H9 (cell line): ENCODE measurements at regions not wholly inside any gene's neighbourhood (a gene's known extent, or its start where the extent isn't known, plus 50 kb on each side); places are given as distances from the start of the nearest gene placed in this dataset.

ENCODE experiments used
- DNase-seq: peaks from one replicate; pipeline ENCODE4 v3.0.0-alpha.2; 2017
- H2AFZ ChIP-seq: one replicate; pipeline ENCODE4 v1.6.1; 2013; ENCODE audit warnings: mild to moderate bottlenecking, low read length, control low read depth, moderate library complexity
- H2AK5ac ChIP-seq: 2 replicates; pipeline ENCODE4 v1.6.1; 2013; ENCODE audit warnings: low read length, control low read depth, mixed read lengths; ENCODE audit not compliant: insufficient read length
- H2BK120ac ChIP-seq: one replicate; pipeline ENCODE4 v1.6.1; 2013; ENCODE audit warnings: low read depth, mild to moderate bottlenecking, low read length, control low read depth, inconsistent platforms; ENCODE audit not compliant: poor library complexity, severe bottlenecking
- H2BK12ac ChIP-seq: 2 replicates; pipeline ENCODE4 v1.6.1; 2013; ENCODE audit warnings: low read length, control low read depth, mixed read lengths, low read depth; ENCODE audit not compliant: insufficient read length
- H2BK15ac ChIP-seq: 2 replicates; pipeline ENCODE4 v1.6.1; 2013; ENCODE audit warnings: low read depth, low read length, control low read depth
- H2BK20ac ChIP-seq: one replicate; pipeline ENCODE4 v1.6.1; 2013; ENCODE audit warnings: low read depth, mild to moderate bottlenecking, low read length, control low read depth, inconsistent platforms; ENCODE audit not compliant: poor library complexity, severe bottlenecking
- H2BK5ac ChIP-seq: 2 replicates; pipeline ENCODE4 v1.6.1; 2013; ENCODE audit warnings: low read length, control low read depth, mixed read lengths; ENCODE audit not compliant: insufficient read length
- H3K14ac ChIP-seq: 2 replicates; pipeline ENCODE4 v1.6.1; 2013; ENCODE audit warnings: low read length, control low read depth; ENCODE audit not compliant: insufficient read depth
- H3K18ac ChIP-seq: 2 replicates; pipeline ENCODE4 v1.6.1; 2013; ENCODE audit warnings: low read depth, mild to moderate bottlenecking, mixed read lengths, low read length, control low read depth; ENCODE audit not compliant: insufficient read length
- H3K23ac ChIP-seq: 2 replicates; pipeline ENCODE4 v1.6.1; 2013; ENCODE audit warnings: low read length, control low read depth, mixed read lengths, low read depth; ENCODE audit not compliant: insufficient read length
- H3K23me2 ChIP-seq: 2 replicates; pipeline ENCODE4 v1.6.1; 2013; ENCODE audit warnings: low read depth, mild to moderate bottlenecking, mixed read lengths, low read length, control low read depth; ENCODE audit not compliant: insufficient read length, poor library complexity, severe bottlenecking
- H3K27ac ChIP-seq: 2 replicates; pipeline ENCODE4 v1.5.1; 2013; ENCODE audit warnings: low read length, control low read depth, mixed read lengths, low read depth; ENCODE audit not compliant: insufficient read length
- H3K27me3 ChIP-seq: 2 replicates; pipeline ENCODE4 v1.6.1; 2013; ENCODE audit warnings: low read length, control low read depth, inconsistent platforms; ENCODE audit not compliant: insufficient read depth
- H3K4ac ChIP-seq: 2 replicates; pipeline ENCODE4 v1.6.1; 2013; ENCODE audit warnings: low read depth, mild to moderate bottlenecking, control low read depth, inconsistent platforms, low read length, moderate library complexity
- H3K4me1 ChIP-seq: 2 replicates; pipeline ENCODE4 v1.6.1; 2013; ENCODE audit warnings: low read length, control low read depth, inconsistent platforms; ENCODE audit not compliant: insufficient read depth
- H3K4me2 ChIP-seq: 2 replicates; pipeline ENCODE4 v1.6.1; 2013; ENCODE audit warnings: low read length, control low read depth, mixed read lengths; ENCODE audit not compliant: insufficient read length, insufficient read depth
- H3K56ac ChIP-seq: 2 replicates; pipeline ENCODE4 v1.6.1; 2013; ENCODE audit warnings: low read depth, mild to moderate bottlenecking, mixed read lengths, low read length, control low read depth; ENCODE audit not compliant: insufficient read length
- H3K79me1 ChIP-seq: 2 replicates; pipeline ENCODE4 v1.6.1; 2013; ENCODE audit warnings: low read depth, mild to moderate bottlenecking, moderate library complexity, low read length, control low read depth, inconsistent platforms; ENCODE audit not compliant: insufficient read depth, poor library complexity, severe bottlenecking
- H3K79me2 ChIP-seq: 2 replicates; pipeline ENCODE4 v1.6.1; 2013; ENCODE audit warnings: low read length, control low read depth, inconsistent platforms; ENCODE audit not compliant: insufficient read depth
- H3K9ac ChIP-seq: 2 replicates; pipeline ENCODE4 v1.6.1; 2013; ENCODE audit warnings: low read length, control low read depth, mixed read lengths; ENCODE audit not compliant: insufficient read length; ENCODE audit errors: extremely low read depth
- H3K9me3 ChIP-seq: one replicate; pipeline ENCODE4 v1.6.1; 2013; ENCODE audit warnings: low read depth, low read length, inconsistent platforms; ENCODE audit not compliant: control insufficient read depth
- H3T11ph ChIP-seq: one replicate; pipeline ENCODE4 v1.6.1; 2013; ENCODE audit warnings: mild to moderate bottlenecking, low read length, control low read depth, inconsistent platforms
- H4K20me1 ChIP-seq: one replicate; pipeline ENCODE4 v1.6.1; 2013; ENCODE audit not compliant: control insufficient read depth, insufficient read length, insufficient read depth
- H4K5ac ChIP-seq: 2 replicates; pipeline ENCODE4 v1.6.1; 2013; ENCODE audit warnings: low read depth, mild to moderate bottlenecking, mixed read lengths, low read length, control low read depth; ENCODE audit not compliant: insufficient read length
- H4K8ac ChIP-seq: replicated peaks from 2 replicates; pipeline ENCODE4 v1.6.1; 2013; ENCODE audit warnings: low read length, control low read depth, mixed read lengths, low read depth; ENCODE audit not compliant: insufficient read length
- H4K91ac ChIP-seq: 2 replicates; pipeline ENCODE4 v1.6.1; 2013; ENCODE audit warnings: low read depth, mild to moderate bottlenecking, moderate library complexity, mixed read lengths, low read length, control low read depth; ENCODE audit not compliant: insufficient read length
- H3K27ac Mint-ChIP-seq, 3 experiments: 2 replicates in 2 of 3; 3 replicates in 1 of 3; pipeline ENCODE4 v1.8.0; 2020 to 2021; ENCODE audit warnings: mixed read lengths in 3 of 3, mild to moderate bottlenecking in 1 of 3, moderate library complexity in 1 of 3
- H3K27me3 Mint-ChIP-seq: 2 replicates; pipeline ENCODE4 v1.8.0; 2021; ENCODE audit warnings: low read depth, mild to moderate bottlenecking, moderate library complexity, mixed read lengths
- H3K36me3 Mint-ChIP-seq, 3 experiments: 2 replicates in 2 of 3; 3 replicates in 1 of 3; pipeline ENCODE4 v1.8.0; 2020 to 2021; ENCODE audit warnings: low read depth in 3 of 3, mixed read lengths in 3 of 3; ENCODE audit not compliant: insufficient read depth in 1 of 3
- H3K4me1 Mint-ChIP-seq, 2 experiments: 2 replicates each; pipeline ENCODE4 v1.8.0; 2020; ENCODE audit warnings: mixed read lengths in 2 of 2
- H3K4me3 Mint-ChIP-seq, 2 experiments: 2 replicates in 1 of 2; 3 replicates in 1 of 2; pipeline ENCODE4 v1.8.0; 2020 to 2021; ENCODE audit warnings: mild to moderate bottlenecking in 2 of 2, mixed read lengths in 2 of 2, moderate library complexity in 1 of 2
- H3K9me3 Mint-ChIP-seq, 2 experiments: 2 replicates in 1 of 2; 3 replicates in 1 of 2; pipeline ENCODE4 v1.8.0; 2020; ENCODE audit warnings: mild to moderate bottlenecking in 2 of 2, mixed read lengths in 2 of 2, moderate library complexity in 1 of 2
- WGBS: extraction: QIAGEN DNeasy Blood & Tissue Kit; methylation state at CpG from one replicate; pipeline ENCODE4 v1.1.7; 2013; ENCODE audit warnings: missing lambda C conversion rate, low lambda C conversion rate, mixed read lengths; ENCODE audit not compliant: insufficient read length; ENCODE audit errors: extremely low coverage; 5-methylcytosine and 5-hydroxymethylcytosine counted together
- TF ChIP-seq, protein P1 (sequence below): fragments of 200-600 bp; sonication (generic); conservative IDR thresholded peaks from 3 replicates; pipeline ENCODE4 v1.8.0; 2021; ENCODE audit warnings: antibody characterized with exemption, mild to moderate bottlenecking

DNA sequence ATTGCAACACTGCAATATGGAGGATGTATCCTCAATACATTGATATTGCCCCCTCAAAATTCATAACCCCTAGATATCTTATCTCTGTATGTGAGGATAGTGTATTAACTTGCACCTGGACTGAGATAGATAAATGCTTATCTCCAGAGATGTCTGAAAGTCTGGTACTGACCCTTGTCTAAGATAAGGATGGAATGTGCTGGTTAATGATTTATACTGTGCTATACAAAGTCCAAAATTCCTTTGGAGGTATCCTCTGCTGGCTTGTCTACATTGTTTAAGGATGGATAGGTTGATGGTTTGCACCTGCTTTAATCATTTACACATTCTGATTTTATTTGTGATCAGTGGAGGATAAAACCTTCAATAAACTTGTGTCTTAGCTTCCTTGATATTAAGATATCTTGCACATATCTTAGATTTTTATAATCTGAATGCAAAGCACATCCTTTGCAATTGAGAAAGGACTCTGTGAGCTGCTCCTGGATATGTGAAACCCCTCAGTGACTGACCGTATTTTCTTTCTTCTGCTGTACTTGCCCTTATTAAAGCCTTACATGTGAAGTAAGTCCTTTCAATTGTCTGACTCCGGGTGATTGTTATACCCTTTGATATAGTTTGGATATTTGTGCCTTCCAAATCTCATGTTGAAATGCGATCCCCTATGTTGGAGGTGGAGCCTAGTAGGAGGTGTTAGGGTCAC lies 430.3 kb upstream of the MAOA start:
- Histone ChIP-seq H3K56ac (no peak overlapping the region), H2BK20ac (no peak overlapping the region)
- H3K27ac Mint-ChIP-seq, result no peak overlapping the region

More for the DNA sequence above, 430.3 kb upstream of the MAOA start:
- H2BK5ac ChIP-seq, result no peak overlapping the region
- H3K18ac ChIP-seq, result no peak overlapping the region
- no peak overlapping the region for H4K8ac ChIP-seq
- H2AFZ ChIP-seq, result no peak overlapping the region
- no peaks in the 10 kb centered on the region for H3K4me1 ChIP-seq
- Mint-ChIP-seq H3K9me3 (peaks cover 2 to 28% of the 10 kb centered on the region in 2 experiments; a peak in 3 of 5 replicates), H3K36me3 (no peaks in the 10 kb centered on the region), H3K4me3 (no peak overlapping the region), H3K27me3 (no peaks in the 10 kb centered on the region), H3K4me1 (peaks cover 0 to 4% of the 10 kb centered on the region in 2 experiments; a peak in 2 of 4 replicates)
- DNase-seq, result no peak
- no peak overlapping the region for H3K4ac ChIP-seq
- no peaks in the 10 kb centered on the region for H3K79me1 ChIP-seq
- H2BK120ac ChIP-seq, result no peak overlapping the region
- no peak overlapping the region for H3K4me2 ChIP-seq
- H3K9me3 ChIP-seq, result no peaks in the 10 kb centered on the region
- H3K9ac ChIP-seq, result no peak overlapping the region
- no peaks in the 10 kb centered on the region for H3K23me2 ChIP-seq
- WGBS, result no CpG with 5 or more reads among the region's 3 CpGs
- H3T11ph ChIP-seq, result no peak overlapping the region
- TF ChIP-seq, protein P1, sequence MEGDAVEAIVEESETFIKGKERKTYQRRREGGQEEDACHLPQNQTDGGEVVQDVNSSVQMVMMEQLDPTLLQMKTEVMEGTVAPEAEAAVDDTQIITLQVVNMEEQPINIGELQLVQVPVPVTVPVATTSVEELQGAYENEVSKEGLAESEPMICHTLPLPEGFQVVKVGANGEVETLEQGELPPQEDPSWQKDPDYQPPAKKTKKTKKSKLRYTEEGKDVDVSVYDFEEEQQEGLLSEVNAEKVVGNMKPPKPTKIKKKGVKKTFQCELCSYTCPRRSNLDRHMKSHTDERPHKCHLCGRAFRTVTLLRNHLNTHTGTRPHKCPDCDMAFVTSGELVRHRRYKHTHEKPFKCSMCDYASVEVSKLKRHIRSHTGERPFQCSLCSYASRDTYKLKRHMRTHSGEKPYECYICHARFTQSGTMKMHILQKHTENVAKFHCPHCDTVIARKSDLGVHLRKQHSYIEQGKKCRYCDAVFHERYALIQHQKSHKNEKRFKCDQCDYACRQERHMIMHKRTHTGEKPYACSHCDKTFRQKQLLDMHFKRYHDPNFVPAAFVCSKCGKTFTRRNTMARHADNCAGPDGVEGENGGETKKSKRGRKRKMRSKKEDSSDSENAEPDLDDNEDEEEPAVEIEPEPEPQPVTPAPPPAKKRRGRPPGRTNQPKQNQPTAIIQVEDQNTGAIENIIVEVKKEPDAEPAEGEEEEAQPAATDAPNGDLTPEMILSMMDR, result no peak
- H2BK15ac ChIP-seq, result no peak overlapping the region
- no peak overlapping the region for H3K23ac ChIP-seq
- no peak overlapping the region for H4K5ac ChIP-seq
- H3K27me3 ChIP-seq, result no peaks in the 10 kb centered on the region
- no peaks in the 10 kb centered on the region for H4K20me1 ChIP-seq
- no peak overlapping the region for H3K27ac ChIP-seq
- H3K14ac ChIP-seq, result no peak overlapping the region
- no peak overlapping the region for H2BK12ac ChIP-seq
- H2AK5ac ChIP-seq, result no peak overlapping the region
- no peaks in the 10 kb centered on the region for H3K79me2 ChIP-seq
- H4K91ac ChIP-seq, result no peak overlapping the region
